GM18520 (cell line): ENCODE measurements at regions not wholly inside any gene's neighbourhood (a gene's known extent, or its start where the extent isn't known, plus 50 kb on each side); places are given as distances from the start of the nearest gene placed in this dataset.
A peak's percentile ranks its signal among the peaks of the same experiment; 100 is the strongest.

Experiments
- ATAC-seq: cut with Tn5 transposase; IDR thresholded peaks from one replicate; pipeline ENCODE4 v1.9.1; 2021; ENCODE audit not compliant: unreplicated experiment

- peak; percentile 69 for ATAC-seq
Measured at GRCh38 chr2:19810148-19810547, 91.6 kb downstream of the TTC32 start.

GRCh38 chr2:19809206-19809605, 92.6 kb downstream of the TTC32 start:
- ATAC-seq = no peak

GRCh38 chr2:19807866-19808265, 93.9 kb downstream of the TTC32 start:
- no peak for ATAC-seq

GRCh38 chr2:19807346-19807745, 94.4 kb downstream of the TTC32 start:
- no peak for ATAC-seq

GRCh38 chr2:19806591-19806990, 95.2 kb downstream of the TTC32 start:
- ATAC-seq = no peak

- no peak for ATAC-seq
Measured at GRCh38 chr2:19806131-19806530, 95.7 kb downstream of the TTC32 start.

GRCh38 chr2:19805266-19805665, 96.5 kb downstream of the TTC32 start:
- ATAC-seq = no peak

GRCh38 chr2:19804639-19805260, 97.0 kb downstream of the TTC32 start:
- ATAC-seq = no peak

GRCh38 chr2:19802086-19802841, 99.5 kb downstream of the TTC32 start:
- ATAC-seq = no peak

GRCh38 chr2:19801367-19802080, 100.3 kb downstream of the TTC32 start:
- no peak for ATAC-seq

- ATAC-seq = no peak
Measured at GRCh38 chr2:19800796-19801195, 101.0 kb downstream of the TTC32 start.

- ATAC-seq = no peak
Measured at GRCh38 chr2:19799881-19800780, 101.7 kb downstream of the TTC32 start.

- ATAC-seq = no peak
Measured at GRCh38 chr2:19797871-19798270, 103.9 kb downstream of the TTC32 start.

- no peak for ATAC-seq
Measured at GRCh38 chr2:19797243-19797810, 104.5 kb downstream of the TTC32 start.

- no peak for ATAC-seq
Measured at GRCh38 chr2:19796035-19796695, 105.6 kb downstream of the TTC32 start.

- no peak for ATAC-seq
Measured at GRCh38 chr2:19793132-19793750, 108.5 kb downstream of the TTC32 start.

GRCh38 chr2:19790291-19790690, 111.5 kb downstream of the TTC32 start:
- no peak for ATAC-seq

GRCh38 chr2:19787134-19787533, 114.6 kb downstream of the TTC32 start:
- no peak for ATAC-seq

- ATAC-seq = peak; percentile 58
Measured at GRCh38 chr2:19786408-19787058, 115.2 kb downstream of the TTC32 start.
